Thyroid gland (tissue), 4 donors: ENCODE measurements at regions not wholly inside any gene's neighbourhood (a gene's known extent, or its start where the extent isn't known, plus 50 kb on each side); places are given as distances from the start of the nearest gene placed in this dataset.

ENCODE experiments used
- DNase-seq, 2 donors: peaks; one replicate each; pipeline ENCODE4 v3.0.0-alpha.2; 2019
- H3K27ac ChIP-seq, 3 donors: fragments of 200-600 bp; sonication (generic); 1 replicate in 2 of 3; 2 replicates in 1 of 3; pipeline ENCODE4 v1.5.1; 2016 to 2019; ENCODE audit warnings: mild to moderate bottlenecking in 1 of 3, moderate library complexity in 1 of 3
- H3K27me3 ChIP-seq: fragments of 200-600 bp; sonication (generic); one replicate; pipeline ENCODE4 v1.5.1; 2019
- H3K36me3 ChIP-seq, 2 donors: fragments of 200-600 bp; sonication (generic); one replicate each; pipeline ENCODE4 v1.5.1; 2016 to 2019
- H3K4me1 ChIP-seq, 2 donors: fragments of 200-600 bp; sonication (generic); one replicate each; pipeline ENCODE4 v1.5.1; 2017 to 2019
- H3K4me3 ChIP-seq, 3 donors: fragments of 200-600 bp; sonication (generic); replicated peaks in 1 of 3; 1 replicate in 2 of 3; 2 replicates in 1 of 3; pipeline ENCODE4 v1.5.1; 2016; ENCODE audit warnings: mild to moderate bottlenecking in 1 of 3
- H3K9me3 ChIP-seq: fragments of 200-600 bp; sonication (generic); one replicate; pipeline ENCODE4 v1.5.1; 2017
- POLR2A ChIP-seq, 2 donors: fragments of 450-650 bp; IDR thresholded peaks; one replicate each; pipeline ENCODE4 v1.6.1; 2017; ENCODE audit warnings: antibody characterized with exemption in 2 of 2, mild to moderate bottlenecking in 2 of 2, moderate library complexity in 1 of 2
- WGBS, 2 donors: methylation state at CpG; one replicate each; pipeline ENCODE4 v1.1.5; 2017; 5-methylcytosine and 5-hydroxymethylcytosine counted together
- intact Hi-C: fragments of 100-400 bp; cut with DNase I; formaldehyde crosslinking; loops from one replicate; pipeline ENCODE4 v1.15.1; 2023
- TF ChIP-seq, protein P1 (sequence below), 6 experiments: fragments of 200-600 bp in 3 of 6; fragments of 450-650 bp in 3 of 6; sonication (generic) in 3 of 6; IDR thresholded peaks; one replicate each; pipeline ENCODE4 v1.5.1; 2016 to 2019; ENCODE audit warnings: antibody characterized with exemption in 6 of 6, mild to moderate bottlenecking in 2 of 6, inconsistent platforms in 1 of 6, moderate library complexity in 1 of 6

DNA sequence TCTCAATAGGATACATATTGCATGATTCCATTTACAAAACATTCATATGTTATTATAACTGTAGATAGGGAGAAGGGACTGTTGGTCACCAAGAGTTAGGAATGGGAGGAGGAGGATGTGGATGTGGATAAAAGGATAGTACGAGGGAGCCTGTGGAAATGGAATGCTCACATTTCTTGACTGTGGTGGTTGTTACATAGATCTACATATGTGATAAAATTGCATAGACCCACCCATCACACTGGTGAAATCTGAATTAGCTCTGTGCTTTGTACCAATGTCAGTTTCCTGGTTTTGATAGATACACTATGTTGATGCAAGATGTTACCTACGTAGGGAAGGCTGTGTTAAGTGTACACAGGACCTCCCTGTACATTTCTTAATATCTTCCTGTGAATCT, 233.5 kb upstream of the MTPN start:
- intact Hi-C loops, result no loop called here
- Histone ChIP-seq H3K9me3 (no peaks in the 10 kb centered on the region), H3K27me3 (no peaks in the 10 kb centered on the region), H3K4me1 (no peaks in the 10 kb centered on the region), H3K36me3 (no peaks in the 10 kb centered on the region), H3K4me3 (no peak overlapping the region), H3K27ac (no peak overlapping the region)
- no peak for DNase-seq
- no peak for TF ChIP-seq POLR2A (IDR thresholded peaks at IDR 0.05)
- TF ChIP-seq, protein P1, sequence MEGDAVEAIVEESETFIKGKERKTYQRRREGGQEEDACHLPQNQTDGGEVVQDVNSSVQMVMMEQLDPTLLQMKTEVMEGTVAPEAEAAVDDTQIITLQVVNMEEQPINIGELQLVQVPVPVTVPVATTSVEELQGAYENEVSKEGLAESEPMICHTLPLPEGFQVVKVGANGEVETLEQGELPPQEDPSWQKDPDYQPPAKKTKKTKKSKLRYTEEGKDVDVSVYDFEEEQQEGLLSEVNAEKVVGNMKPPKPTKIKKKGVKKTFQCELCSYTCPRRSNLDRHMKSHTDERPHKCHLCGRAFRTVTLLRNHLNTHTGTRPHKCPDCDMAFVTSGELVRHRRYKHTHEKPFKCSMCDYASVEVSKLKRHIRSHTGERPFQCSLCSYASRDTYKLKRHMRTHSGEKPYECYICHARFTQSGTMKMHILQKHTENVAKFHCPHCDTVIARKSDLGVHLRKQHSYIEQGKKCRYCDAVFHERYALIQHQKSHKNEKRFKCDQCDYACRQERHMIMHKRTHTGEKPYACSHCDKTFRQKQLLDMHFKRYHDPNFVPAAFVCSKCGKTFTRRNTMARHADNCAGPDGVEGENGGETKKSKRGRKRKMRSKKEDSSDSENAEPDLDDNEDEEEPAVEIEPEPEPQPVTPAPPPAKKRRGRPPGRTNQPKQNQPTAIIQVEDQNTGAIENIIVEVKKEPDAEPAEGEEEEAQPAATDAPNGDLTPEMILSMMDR (IDR thresholded peaks at IDR 0.05), result no peak
- 76 to 86% methylated on average over 2 of the region's 2 CpGs for WGBS, 2 donors

DNA sequence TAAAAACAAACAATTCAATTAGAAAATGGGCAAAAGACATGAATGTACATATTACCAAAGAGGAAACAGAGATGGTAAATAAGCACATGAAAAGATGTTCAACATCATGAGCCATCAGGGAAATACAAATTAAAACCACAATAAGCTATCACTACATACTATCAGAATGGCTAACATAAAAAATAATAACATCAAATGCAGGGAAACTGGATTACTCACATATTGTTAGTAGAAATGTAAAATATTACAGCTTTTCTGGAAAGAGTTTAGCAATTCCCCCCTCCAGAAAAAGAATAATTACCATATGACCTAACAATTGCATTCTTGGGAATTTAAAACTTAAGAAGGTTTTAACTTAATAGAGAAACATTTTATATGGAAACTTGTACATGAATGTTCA, 232.9 kb upstream of the MTPN start:
- H3K4me3 ChIP-seq, result no peak overlapping the region
- TF ChIP-seq, protein P1 (IDR thresholded peaks at IDR 0.05), result no peak
- TF ChIP-seq POLR2A (IDR thresholded peaks at IDR 0.05), result no peak
- H3K4me1 ChIP-seq, result no peaks in the 10 kb centered on the region
- no peaks in the 10 kb centered on the region for H3K36me3 ChIP-seq
- no peaks in the 10 kb centered on the region for H3K9me3 ChIP-seq
- no peak overlapping the region for H3K27ac ChIP-seq
- intact Hi-C loops, result no loop called here
- no peak for DNase-seq
- H3K27me3 ChIP-seq, result no peaks in the 10 kb centered on the region

DNA sequence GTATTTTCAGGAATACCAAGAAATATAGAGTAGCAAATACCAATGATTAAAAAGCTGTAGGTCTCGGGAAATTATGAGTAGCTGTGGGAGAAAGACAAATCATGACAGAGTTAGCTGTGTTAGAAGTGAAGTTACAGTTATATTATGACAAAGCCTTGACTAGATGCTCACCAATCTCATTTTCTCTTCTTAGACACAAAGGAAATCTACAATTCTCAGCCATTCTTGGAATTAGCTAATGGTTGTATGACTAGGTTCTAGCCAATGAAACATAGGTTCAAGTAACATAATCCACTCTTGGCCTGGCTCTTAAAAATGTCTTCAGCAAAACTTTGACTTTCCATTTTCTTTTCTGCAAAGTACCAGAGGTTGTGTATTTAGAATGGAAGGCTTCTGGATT, 228.8 kb upstream of the MTPN start:
- Histone ChIP-seq H3K4me3 (no peak overlapping the region), H3K9me3 (no peaks in the 10 kb centered on the region), H3K27ac (no peak overlapping the region), H3K4me1 (no peaks in the 10 kb centered on the region), H3K27me3 (no peaks in the 10 kb centered on the region), H3K36me3 (no peaks in the 10 kb centered on the region)
- intact Hi-C loops, result no loop called here
- DNase-seq, result no peak
- TF ChIP-seq, protein P1 (IDR thresholded peaks at IDR 0.05), result no peak
- no peak for TF ChIP-seq POLR2A (IDR thresholded peaks at IDR 0.05)
- 81 to 86% methylated on average over 1 of the region's 1 CpG for WGBS, 2 donors

DNA sequence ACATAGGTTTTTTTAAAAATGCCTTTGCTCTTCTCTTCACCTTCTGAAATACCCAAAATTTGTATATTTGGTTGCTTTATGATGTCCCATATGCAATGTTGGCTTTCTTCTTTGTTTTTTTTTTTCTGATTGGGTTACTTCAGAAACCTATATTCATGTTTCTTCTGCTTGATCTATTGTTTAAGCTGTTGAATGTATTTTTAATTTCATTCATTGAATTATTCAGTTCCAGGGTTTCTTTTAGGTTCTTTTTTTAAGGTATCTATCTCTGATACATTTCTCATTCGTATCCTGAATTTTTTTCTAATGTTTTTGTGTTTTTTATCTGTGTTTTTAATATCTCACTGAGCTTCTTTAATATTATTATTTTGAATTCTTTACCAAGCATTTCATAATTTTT, 221.0 kb upstream of the MTPN start:
- DNase-seq, result no peak
- Histone ChIP-seq H3K27ac (no peak overlapping the region), H3K36me3 (no peaks in the 10 kb centered on the region), H3K4me3 (no peak overlapping the region), H3K4me1 (no peaks in the 10 kb centered on the region), H3K27me3 (no peaks in the 10 kb centered on the region), H3K9me3 (no peaks in the 10 kb centered on the region)
- intact Hi-C loops, result no loop called here
- WGBS, 2 donors, result 82 to 88% methylated on average over 1 of the region's 1 CpG
- no peak for TF ChIP-seq POLR2A (IDR thresholded peaks at IDR 0.05)
- TF ChIP-seq, protein P1 (IDR thresholded peaks at IDR 0.05), result no peak

DNA sequence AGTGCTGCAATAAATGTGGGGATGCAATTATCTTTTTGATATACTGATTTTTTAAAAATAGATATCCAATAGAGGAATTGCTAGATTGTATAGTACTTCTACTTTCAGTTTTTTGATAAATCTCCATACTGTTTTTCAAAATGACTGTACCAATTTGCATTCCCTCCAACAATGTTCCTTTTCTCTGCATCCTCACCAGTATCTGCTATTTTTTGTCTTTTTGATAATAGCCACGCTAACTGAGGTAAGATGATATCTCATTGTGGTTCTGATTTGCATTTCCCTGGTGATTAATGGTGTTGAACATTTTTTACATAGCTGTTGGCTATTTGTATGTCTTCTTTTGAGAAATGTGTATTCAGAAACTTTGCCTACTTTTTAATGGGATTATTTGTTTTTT, 217.7 kb upstream of the MTPN start:
- 92 to 93% methylated on average over 1 of the region's 1 CpG for WGBS, 2 donors
- H3K27me3 ChIP-seq, result no peaks in the 10 kb centered on the region
- H3K36me3 ChIP-seq, result no peaks in the 10 kb centered on the region
- no peaks in the 10 kb centered on the region for H3K4me1 ChIP-seq
- H3K4me3 ChIP-seq, result no peak overlapping the region
- intact Hi-C loops, result no loop called here
- TF ChIP-seq POLR2A (IDR thresholded peaks at IDR 0.05), result no peak
- TF ChIP-seq, protein P1 (IDR thresholded peaks at IDR 0.05), result no peak
- DNase-seq, result no peak
- no peak overlapping the region for H3K27ac ChIP-seq
- no peaks in the 10 kb centered on the region for H3K9me3 ChIP-seq
